ENCODE measurements at regions not wholly inside any gene's neighbourhood (a gene's known extent, or its start where the extent isn't known, plus 50 kb on each side); places are given as distances from the start of the nearest gene placed in this dataset.

GRCh38 chr6:85118652-85119235 lies 331.1 kb upstream of the NT5E start:
- no peak overlapping the region for H3K4me3 ChIP-seq (ENCODE audit: low read length)
- no peak for DNase-seq (ENCODE audit: low read depth)
- no peak for TF ChIP-seq CTCF (conservative IDR thresholded peaks at IDR 0.05; ENCODE audit: low read length)

- peak; percentile 16 for TF ChIP-seq CTCF (conservative IDR thresholded peaks at IDR 0.05; ENCODE audit: low read length)
- no peak for DNase-seq (ENCODE audit: low read depth)
- no peak overlapping the region for H3K4me3 ChIP-seq (ENCODE audit: low read length)
Observed at GRCh38 chr6:85118233-85118632, 331.6 kb upstream of the NT5E start.

GRCh38 chr6:85116475-85116874 lies 333.4 kb upstream of the NT5E start:
- DNase-seq (ENCODE audit: low read depth): no peak
- no peak overlapping the region for H3K4me3 ChIP-seq (ENCODE audit: low read length)
- no peak for TF ChIP-seq CTCF (conservative IDR thresholded peaks at IDR 0.05; ENCODE audit: low read length)

GRCh38 chr6:85115876-85116275 lies 334.0 kb upstream of the NT5E start:
- H3K4me3 ChIP-seq (ENCODE audit: low read length): no peak overlapping the region
- no peak for DNase-seq (ENCODE audit: low read depth)
- TF ChIP-seq CTCF (conservative IDR thresholded peaks at IDR 0.05; ENCODE audit: low read length): no peak

- no peak for DNase-seq (ENCODE audit: low read depth)
- no peak for TF ChIP-seq CTCF (conservative IDR thresholded peaks at IDR 0.05; ENCODE audit: low read length)
- no peak overlapping the region for H3K4me3 ChIP-seq (ENCODE audit: low read length)
Observed at GRCh38 chr6:85115376-85115775, 334.5 kb upstream of the NT5E start.

GRCh38 chr6:85114581-85114935 lies 335.3 kb upstream of the NT5E start:
- TF ChIP-seq CTCF (conservative IDR thresholded peaks at IDR 0.05; ENCODE audit: low read length): no peak
- DNase-seq (ENCODE audit: low read depth): no peak
- peak overlapping the region; percentile 58 for H3K4me3 ChIP-seq (ENCODE audit: low read length)

GRCh38 chr6:85113934-85114580 lies 335.8 kb upstream of the NT5E start:
- H3K4me3 ChIP-seq (ENCODE audit: low read length): peak overlapping the region; percentile 58
- no peak for TF ChIP-seq CTCF (conservative IDR thresholded peaks at IDR 0.05; ENCODE audit: low read length)
- DNase-seq (ENCODE audit: low read depth): peak; percentile 51
